Inferior parietal cortex (tissue), 1 donor: ENCODE measurements at regions not wholly inside any gene's neighbourhood (a gene's known extent, or its start where the extent isn't known, plus 50 kb on each side); places are given as distances from the start of the nearest gene placed in this dataset.

Experiments used
- DNase-seq: peaks from one replicate; pipeline ENCODE4 v3.0.0-alpha.2; 2016; ENCODE audit errors: extremely low spot score

GRCh38 chr3:187973977-187974870 lies 179.7 kb upstream of the LPP start:
- DNase-seq, result no peak

- no peak for DNase-seq
These were observed 179.1 kb upstream of the LPP start for GRCh38 chr3:187974871-187975271.

- no peak for DNase-seq
These were observed 178.2 kb upstream of the LPP start for GRCh38 chr3:187975561-187976364.

GRCh38 chr3:187976365-187976900 lies 177.5 kb upstream of the LPP start:
- DNase-seq, result no peak

GRCh38 chr3:187977659-187978058 lies 176.3 kb upstream of the LPP start:
- DNase-seq, result no peak

GRCh38 chr3:187978433-187979011 lies 175.4 kb upstream of the LPP start:
- no peak for DNase-seq

GRCh38 chr3:187979564-187979963 lies 174.4 kb upstream of the LPP start:
- no peak for DNase-seq

- DNase-seq, result no peak
These were observed 173.1 kb upstream of the LPP start for GRCh38 chr3:187980861-187981260.

GRCh38 chr3:187982142-187982541 lies 171.8 kb upstream of the LPP start:
- DNase-seq, result no peak

- no peak for DNase-seq
These were observed 170.4 kb upstream of the LPP start for GRCh38 chr3:187983484-187984124.

GRCh38 chr3:187985647-187986046 lies 168.3 kb upstream of the LPP start:
- no peak for DNase-seq

- DNase-seq, result no peak
These were observed 167.4 kb upstream of the LPP start for GRCh38 chr3:187986514-187986934.

- DNase-seq, result no peak
These were observed 166.8 kb upstream of the LPP start for GRCh38 chr3:187987187-187987586.

- no peak for DNase-seq
These were observed 166.0 kb upstream of the LPP start for GRCh38 chr3:187987924-187988323.

GRCh38 chr3:187989575-187990153 lies 164.3 kb upstream of the LPP start:
- DNase-seq, result no peak

GRCh38 chr3:187992609-187993008 lies 161.3 kb upstream of the LPP start:
- DNase-seq, result no peak

GRCh38 chr3:187994221-187995042 lies 159.5 kb upstream of the LPP start:
- DNase-seq, result no peak

GRCh38 chr3:187995043-187995400 lies 158.9 kb upstream of the LPP start:
- no peak for DNase-seq

- DNase-seq, result no peak
These were observed 158.3 kb upstream of the LPP start for GRCh38 chr3:187995667-187996066.

- DNase-seq, result no peak
These were observed 157.3 kb upstream of the LPP start for GRCh38 chr3:187996609-187997008.

- DNase-seq, result no peak
These were observed 156.5 kb upstream of the LPP start for GRCh38 chr3:187997490-187997889.
